GM18508 (cell line): ENCODE measurements at regions not wholly inside any gene's neighbourhood (a gene's known extent, or its start where the extent isn't known, plus 50 kb on each side); places are given as distances from the start of the nearest gene placed in this dataset.
A peak's percentile ranks its signal among the peaks of the same experiment; 100 is the strongest.
"Not testable (repeated sequence)": the region's sequence is repeated elsewhere in the genome, so short reads cannot be mapped to it uniquely, and the experiment has no call there.

Source experiments
- ATAC-seq: cut with Tn5 transposase; IDR thresholded peaks from one replicate; pipeline ENCODE4 v1.9.1; 2021; ENCODE audit warnings: moderate number of reproducible peaks; ENCODE audit not compliant: insufficient read depth, unreplicated experiment

GRCh38 chr14:54226558-54226957, 170.2 kb upstream of the CDKN3 start:
- ATAC-seq = no peak

- no peak for ATAC-seq
Observed at GRCh38 chr14:54229136-54229535, 167.7 kb upstream of the CDKN3 start.

GRCh38 chr14:54230645-54231044, 166.2 kb upstream of the CDKN3 start:
- no peak for ATAC-seq

- ATAC-seq = no peak
Observed at GRCh38 chr14:54232735-54233134, 164.1 kb upstream of the CDKN3 start.

- no peak for ATAC-seq
Observed at GRCh38 chr14:54241517-54241916, 155.3 kb upstream of the CDKN3 start.

- ATAC-seq = no peak
Observed at GRCh38 chr14:54251356-54251755, 145.5 kb upstream of the CDKN3 start.

GRCh38 chr14:54252072-54252730, 144.6 kb upstream of the CDKN3 start:
- ATAC-seq = no peak

GRCh38 chr14:54253195-54253947, 143.4 kb upstream of the CDKN3 start:
- no peak for ATAC-seq

GRCh38 chr14:54256156-54256555, 140.7 kb upstream of the CDKN3 start:
- no peak for ATAC-seq

- ATAC-seq = no peak
Observed at GRCh38 chr14:54257424-54257823, 139.4 kb upstream of the CDKN3 start.

- ATAC-seq = no peak
Observed at GRCh38 chr14:54258382-54258781, 138.4 kb upstream of the CDKN3 start.

GRCh38 chr14:54259821-54260220, 137.0 kb upstream of the CDKN3 start:
- ATAC-seq = no peak

- no peak for ATAC-seq
Observed at GRCh38 chr14:54261283-54261682, 135.5 kb upstream of the CDKN3 start.

GRCh38 chr14:54266616-54267015, 130.2 kb upstream of the CDKN3 start:
- not testable (repeated sequence) for ATAC-seq

- ATAC-seq = peak; percentile 79
Observed at GRCh38 chr14:54267172-54267571, 129.6 kb upstream of the CDKN3 start.

- no peak for ATAC-seq
Observed at GRCh38 chr14:54275997-54276725, 120.6 kb upstream of the CDKN3 start.

- ATAC-seq = no peak
Observed at GRCh38 chr14:54278087-54278486, 118.7 kb upstream of the CDKN3 start.

- no peak for ATAC-seq
Observed at GRCh38 chr14:54278665-54279295, 118.0 kb upstream of the CDKN3 start.

- ATAC-seq = no peak
Observed at GRCh38 chr14:54282849-54283248, 114.0 kb upstream of the CDKN3 start.

GRCh38 chr14:54285030-54285429, 111.8 kb upstream of the CDKN3 start:
- no peak for ATAC-seq
